SK-N-SH (cell line): ENCODE measurements at regions not wholly inside any gene's neighbourhood (a gene's known extent, or its start where the extent isn't known, plus 50 kb on each side); places are given as distances from the start of the nearest gene placed in this dataset.
"Not testable (repeated sequence)": the region's sequence is repeated elsewhere in the genome, so short reads cannot be mapped to it uniquely, and the experiment has no call there.

Source experiments
- CTCF ChIA-PET: fragments of 300-600, 350-600 bp; formaldehyde crosslinking; extraction: SDS; loops from one replicate; lab custom pipeline; 2021; lab: Yijun Ruan, JAX
- POLR2A ChIA-PET: fragments of 350-600 bp; sonication (Branson Sonifier 250); formaldehyde crosslinking; extraction: SDS; loops from one replicate; lab custom pipeline; 2020; ENCODE audit warnings: antibody characterized with exemption, inconsistent platforms; lab: Yijun Ruan, JAX
- DNase-seq: peaks from one replicate; pipeline ENCODE4 v3.0.0; 2012
- H2AFZ ChIP-seq: fragments of 200-600 bp; sonication (generic); 2 replicates; pipeline ENCODE4 v1.8.1; 2016; ENCODE audit warnings: antibody characterized with exemption, mild to moderate bottlenecking, low read depth
- H3F3A ChIP-seq: fragments of 200-600 bp; sonication (generic); replicated peaks from 2 replicates; pipeline ENCODE3; 2016; ENCODE audit warnings: antibody characterized with exemption, mild to moderate bottlenecking; ENCODE audit not compliant: insufficient read depth
- H3K27ac ChIP-seq, 2 experiments: fragments of 200-500 bp in 1 of 2; fragments of 200-600 bp in 1 of 2; sonication (Bioruptor generic) in 1 of 2; sonication (generic), shearing (Covaris generic) in 1 of 2; 2 replicates each; pipeline versions ENCODE4 v1.5.1 to v1.6.1; 2014 to 2016; ENCODE audit warnings: low read depth in 2 of 2, inconsistent platforms in 1 of 2, low read length in 1 of 2, mild to moderate bottlenecking in 1 of 2, mixed read lengths in 1 of 2
- H3K27me3 ChIP-seq: fragments of 200-600 bp; sonication (generic), shearing (Covaris generic); 2 replicates; pipeline ENCODE4 v1.6.1; 2016; ENCODE audit warnings: mixed run types; ENCODE audit not compliant: insufficient read depth
- H3K36me3 ChIP-seq, 2 experiments: fragments of 200-500 bp in 1 of 2; fragments of 200-600 bp in 1 of 2; sonication (Bioruptor generic) in 1 of 2; sonication (generic) in 1 of 2; replicated peaks in 1 of 2; 2 replicates each; pipeline versions ENCODE3 to v1.5.1; 2014 to 2016; ENCODE audit warnings: low read length in 1 of 2, mild to moderate bottlenecking in 1 of 2; ENCODE audit not compliant: insufficient read depth in 2 of 2, control insufficient read depth in 1 of 2
- H3K4me1 ChIP-seq, 2 experiments: fragments of 200-500 bp in 1 of 2; fragments of 200-600 bp in 1 of 2; sonication (Bioruptor generic) in 1 of 2; sonication (generic), shearing (Covaris generic) in 1 of 2; 2 replicates each; pipeline versions ENCODE4 v1.5.1 to v1.6.1; 2014 to 2016; ENCODE audit warnings: low read depth in 1 of 2, low read length in 1 of 2, mixed run types in 1 of 2; ENCODE audit not compliant: insufficient read depth in 2 of 2, control insufficient read depth in 1 of 2
- H3K4me2 ChIP-seq: fragments of 200-600 bp; sonication (generic), shearing (Covaris generic); 2 replicates; pipeline ENCODE4 v1.6.1; 2017; ENCODE audit warnings: mixed run types
- H3K4me3 ChIP-seq, 2 experiments: fragments of 200-500 bp in 1 of 2; fragments of 200-600 bp in 1 of 2; sonication (Bioruptor generic) in 1 of 2; sonication (generic), shearing (Covaris generic) in 1 of 2; 2 replicates each; pipeline versions ENCODE4 v1.5.1 to v1.8.1; 2014 to 2016; ENCODE audit warnings: low read depth in 2 of 2, inconsistent platforms in 1 of 2, low read length in 1 of 2, mild to moderate bottlenecking in 1 of 2, mixed read lengths in 1 of 2, moderate library complexity in 1 of 2
- H3K79me2 ChIP-seq: fragments of 200-600 bp; sonication (generic); 2 replicates; pipeline ENCODE4 v1.8.1; 2017; ENCODE audit warnings: mild to moderate bottlenecking; ENCODE audit not compliant: insufficient read depth
- H3K9ac ChIP-seq: fragments of 200-600 bp; sonication (generic); 2 replicates; pipeline ENCODE4 v1.6.1; 2017; ENCODE audit warnings: mixed run types
- H3K9me2 ChIP-seq: fragments of 200-600 bp; sonication (generic); 2 replicates; pipeline ENCODE4 v1.6.1; 2017; ENCODE audit warnings: mixed run types
- H3K9me3 ChIP-seq: fragments of 200-600 bp; sonication (generic); 2 replicates; pipeline ENCODE4 v1.6.1; 2017; ENCODE audit warnings: mixed run types, mild to moderate bottlenecking, moderate library complexity
- H4K20me1 ChIP-seq: fragments of 200-600 bp; sonication (generic); 2 replicates; pipeline ENCODE4 v1.6.1; 2017; ENCODE audit warnings: mild to moderate bottlenecking, mixed run types; ENCODE audit not compliant: insufficient read depth
- EZH2phosphoT487 ChIP-seq: fragments of 200-600 bp; sonication (generic); IDR thresholded peaks from 2 replicates; pipeline ENCODE4 v1.6.1; 2017; ENCODE audit warnings: low read depth, mixed run types, mild to moderate bottlenecking, antibody characterized with exemption, moderate library complexity, borderline replicate concordance
- FOXM1 ChIP-seq: IDR thresholded peaks from 2 replicates; pipeline ENCODE4 v1.4.0; 2012; ENCODE audit warnings: low read depth, mild to moderate bottlenecking
- GABPA ChIP-seq: IDR thresholded peaks from 2 replicates; pipeline ENCODE4 v1.4.0; 2012; ENCODE audit warnings: low read depth, mild to moderate bottlenecking
- GATA2 ChIP-seq: sonication (generic); formaldehyde crosslinking; IDR thresholded peaks from 2 replicates; pipeline ENCODE4 v1.5.0; 2020; ENCODE audit warnings: mild to moderate bottlenecking, missing genetic modification reagents
- IRF3 ChIP-seq: fragments of 150-350 bp; IDR thresholded peaks from 2 replicates; pipeline ENCODE4 v1.6.1; 2016; ENCODE audit warnings: mild to moderate bottlenecking, low read depth, low read length
- JUND ChIP-seq: IDR thresholded peaks from 2 replicates; pipeline ENCODE4 v1.4.0; 2012
- MAX ChIP-seq: IDR thresholded peaks from 2 replicates; pipeline ENCODE4 v1.4.0; 2012; ENCODE audit warnings: low read depth
- MXI1 ChIP-seq: IDR thresholded peaks from 2 replicates; pipeline ENCODE4 v1.6.1; 2012; ENCODE audit warnings: mild to moderate bottlenecking, low read depth, low read length, improper control_type of control experiment
- NFIC ChIP-seq: IDR thresholded peaks from 2 replicates; pipeline ENCODE4 v1.4.0; 2012; ENCODE audit warnings: borderline replicate concordance
- PBX3 ChIP-seq: IDR thresholded peaks from 2 replicates; pipeline ENCODE4; 2012
- POLR2AphosphoS5 ChIP-seq: IDR thresholded peaks from 2 replicates; pipeline ENCODE4 v1.6.1; 2012; ENCODE audit warnings: low read depth, low read length
- RXRA ChIP-seq: IDR thresholded peaks from 2 replicates; pipeline ENCODE4 v1.4.0; 2012; ENCODE audit warnings: low read depth, mild to moderate bottlenecking, borderline replicate concordance
- SIN3A ChIP-seq: IDR thresholded peaks from 2 replicates; pipeline ENCODE4 v1.6.1; 2012; ENCODE audit warnings: low read depth, mild to moderate bottlenecking, low read length, moderate library complexity, borderline replicate concordance
- SMC3 ChIP-seq: IDR thresholded peaks from 2 replicates; pipeline ENCODE4 v1.6.1; 2012; ENCODE audit warnings: low read depth, low read length, improper control_type of control experiment
- TAF1 ChIP-seq: IDR thresholded peaks from 2 replicates; pipeline ENCODE4 v1.6.1; 2012; ENCODE audit warnings: low read depth, mild to moderate bottlenecking, low read length, moderate library complexity, borderline replicate concordance
- USF1 ChIP-seq: IDR thresholded peaks from 2 replicates; pipeline ENCODE4 v1.4.0; 2012; ENCODE audit warnings: low read depth, borderline replicate concordance
- YY1 ChIP-seq: IDR thresholded peaks from 2 replicates; pipeline ENCODE4 v1.4.0; 2012; ENCODE audit warnings: low read depth, mild to moderate bottlenecking
- ZBTB33 ChIP-seq: IDR thresholded peaks from 2 replicates; pipeline ENCODE4 v1.4.0; 2012; ENCODE audit warnings: low read depth, borderline replicate concordance
- WGBS: methylation state at CpG from one replicate; pipeline ENCODE4 v1.1.6; 2017; ENCODE audit warnings: low lambda C conversion rate; 5-methylcytosine and 5-hydroxymethylcytosine counted together

- TF ChIP-seq IRF3 = no peak
- TF ChIP-seq POLR2AphosphoS5 = no peak
- TF ChIP-seq GATA2 (CRISPR knock-in tag) = no peak
- no peak for TF ChIP-seq EZH2phosphoT487
- no peak for TF ChIP-seq JUND
- TF ChIP-seq MAX = no peak
- no peak for TF ChIP-seq SMC3
- no peak for TF ChIP-seq FOXM1
- TF ChIP-seq SIN3A = no peak
- no peak for TF ChIP-seq USF1
- TF ChIP-seq YY1 = no peak
These were observed 250.9 kb upstream of the PTGER4 start (continued) for GRCh38 chr5:40428815-40429214.

GRCh38 chr5:40428126-40428525 is 251.6 kb upstream of the PTGER4 start:
- 0% methylated on average over 1 of the region's 1 CpG for WGBS
- no peaks in the 10 kb centered on the region for H4K20me1 ChIP-seq
- H3K9me3 ChIP-seq = no peaks in the 10 kb centered on the region
- H3K4me3 ChIP-seq = no peak overlapping the region
- TF ChIP-seq TAF1 (no peak), NFIC (no peak), RXRA (no peak), JUND (no peak), ZBTB33 (no peak), MXI1 (no peak), GABPA (no peak), PBX3 (no peak), FOXM1 (no peak)
- no peak overlapping the region for H2AFZ ChIP-seq
- no peaks in the 10 kb centered on the region for H3K9me2 ChIP-seq
- no peaks in the 10 kb centered on the region for H3K27me3 ChIP-seq
- no peaks in the 10 kb centered on the region for H3K79me2 ChIP-seq
- H3K9ac ChIP-seq = no peak overlapping the region
- H3K27ac ChIP-seq = no peak overlapping the region
- ChIA-PET POLR2A (no interaction called here), CTCF (interaction anchor here (0.9 kb wide), 1 partner anchor 90 kb away, joined by 3 read pairs; no protein-coding TSS in a partner anchor)
- H3F3A ChIP-seq = no peaks in the 10 kb centered on the region
- DNase-seq = no peak
- peaks cover 0 to 4% of the 10 kb centered on the region in 2 experiments; a peak in 1 of 4 replicates for H3K4me1 ChIP-seq
- H3K4me2 ChIP-seq = no peak overlapping the region
- no peaks in the 10 kb centered on the region for H3K36me3 ChIP-seq

- H3K9me2 ChIP-seq, H3K4me3 ChIP-seq, H3K36me3 ChIP-seq, H3K4me2 ChIP-seq, H3K9me3 ChIP-seq, H3K27me3 ChIP-seq, CTCF ChIA-PET, H3F3A ChIP-seq, H3K27ac ChIP-seq, H2AFZ ChIP-seq, H4K20me1 ChIP-seq, H3K9ac ChIP-seq, H3K4me1 ChIP-seq, POLR2A ChIA-PET, H3K79me2 ChIP-seq, DNase-seq: not testable (repeated sequence)
- WGBS = 34% methylated on average over 8 of the region's 8 CpGs
These were observed 262.5 kb upstream of the PTGER4 start for GRCh38 chr5:40417046-40417810.
